K562 (cell line): ENCODE measurements at regions not wholly inside any gene's neighbourhood (a gene's known extent, or its start where the extent isn't known, plus 50 kb on each side); places are given as distances from the start of the nearest gene placed in this dataset.

Experiments
- C11orf30 ChIP-seq: fragments of 450-650 bp; IDR thresholded peaks from 2 replicates; pipeline ENCODE4 v1.6.1; 2016; ENCODE audit warnings: low read depth, mild to moderate bottlenecking
- CBX2 ChIP-seq: fragments of 200-600 bp; sonication (generic); IDR thresholded peaks from one replicate; pipeline ENCODE4 v1.6.1; 2012; ENCODE audit warnings: mild to moderate bottlenecking, low read length, inconsistent platforms; ENCODE audit not compliant: insufficient read depth, poor library complexity, severe bottlenecking
- CCAR2 ChIP-seq: fragments of 200-400 bp; formaldehyde crosslinking; IDR thresholded peaks from 2 replicates; pipeline ENCODE4 v1.6.1; 2017; ENCODE audit warnings: mild to moderate bottlenecking, low read depth, low read length
- EP300 ChIP-seq: IDR thresholded peaks from 2 replicates; pipeline ENCODE4 v1.6.1; 2012; ENCODE audit warnings: low read length, improper control_type of control experiment
- JUNB ChIP-seq: fragments of 450-650 bp; formaldehyde crosslinking; conservative IDR thresholded peaks from 2 replicates; pipeline ENCODE4 v1.4.0; 2020; ENCODE audit warnings: mild to moderate bottlenecking
- MTF1 ChIP-seq: fragments of 250-450 bp; sonication (Bioruptor Pico); IDR thresholded peaks from 2 replicates; pipeline ENCODE4 v1.9.0; 2021; ENCODE audit warnings: moderate library complexity, mild to moderate bottlenecking, inconsistent platforms, borderline replicate concordance
- NFIC ChIP-seq: fragments of 450-650 bp; IDR thresholded peaks from 2 replicates; pipeline ENCODE4 v1.6.1; 2017; ENCODE audit warnings: mild to moderate bottlenecking, inconsistent platforms
- RFX5 ChIP-seq: IDR thresholded peaks from 2 replicates; pipeline ENCODE4 v1.6.1; 2011; ENCODE audit warnings: low read depth, mild to moderate bottlenecking, improper control_type of control experiment, low read length
- SOX6 ChIP-seq: fragments of 450-650 bp; IDR thresholded peaks from 2 replicates; pipeline ENCODE4 v1.6.1; 2014; ENCODE audit warnings: mild to moderate bottlenecking
- ZNF232 ChIP-seq: sonication (generic); formaldehyde crosslinking; IDR thresholded peaks from 2 replicates; pipeline ENCODE4 v1.8.0; 2022; ENCODE audit warnings: mild to moderate bottlenecking, missing genetic modification reagents
- TF ChIP-seq, protein P1 (sequence below): IDR thresholded peaks from 3 replicates; pipeline ENCODE4 v1.6.1; 2011; ENCODE audit warnings: borderline replicate concordance, mild to moderate bottlenecking, moderate library complexity; ENCODE audit not compliant: insufficient read length; ENCODE audit errors: extremely low read depth
- TF ChIP-seq, protein P2 (sequence below): fragments of 450-650 bp; conservative IDR thresholded peaks from 2 replicates; pipeline ENCODE4 v1.6.1; 2016; ENCODE audit warnings: missing genetic modification characterization, low read depth, mild to moderate bottlenecking, control low read depth, missing compliant biosample characterization

DNA sequence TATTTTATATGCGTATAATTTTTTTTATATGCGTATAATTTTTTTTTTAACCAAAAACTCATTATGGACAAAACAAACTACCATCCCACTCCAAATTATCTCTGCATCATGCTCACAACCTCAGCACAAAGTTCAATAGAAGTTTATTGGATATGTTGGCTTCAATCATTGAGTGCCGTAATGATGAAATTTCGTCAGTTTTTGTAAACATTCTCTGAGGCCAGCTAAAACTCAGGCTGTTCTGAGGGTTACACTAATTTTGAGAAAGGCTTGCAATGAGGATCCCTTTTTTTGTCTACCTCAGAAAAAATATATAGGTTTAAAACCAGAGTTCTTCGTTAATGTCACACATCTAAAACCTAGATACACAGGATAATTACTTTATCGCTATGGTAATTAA lies 1253.2 kb downstream of the EFNA5 start:
- no peak for TF ChIP-seq ZNF232 (CRISPR knock-in tag)
- TF ChIP-seq C11orf30 = no peak
- no peak for TF ChIP-seq EP300
- no peak for TF ChIP-seq CCAR2
- no peak for TF ChIP-seq JUNB (CRISPR knock-in tag)
- TF ChIP-seq RFX5 = no peak
- TF ChIP-seq, protein P1, sequence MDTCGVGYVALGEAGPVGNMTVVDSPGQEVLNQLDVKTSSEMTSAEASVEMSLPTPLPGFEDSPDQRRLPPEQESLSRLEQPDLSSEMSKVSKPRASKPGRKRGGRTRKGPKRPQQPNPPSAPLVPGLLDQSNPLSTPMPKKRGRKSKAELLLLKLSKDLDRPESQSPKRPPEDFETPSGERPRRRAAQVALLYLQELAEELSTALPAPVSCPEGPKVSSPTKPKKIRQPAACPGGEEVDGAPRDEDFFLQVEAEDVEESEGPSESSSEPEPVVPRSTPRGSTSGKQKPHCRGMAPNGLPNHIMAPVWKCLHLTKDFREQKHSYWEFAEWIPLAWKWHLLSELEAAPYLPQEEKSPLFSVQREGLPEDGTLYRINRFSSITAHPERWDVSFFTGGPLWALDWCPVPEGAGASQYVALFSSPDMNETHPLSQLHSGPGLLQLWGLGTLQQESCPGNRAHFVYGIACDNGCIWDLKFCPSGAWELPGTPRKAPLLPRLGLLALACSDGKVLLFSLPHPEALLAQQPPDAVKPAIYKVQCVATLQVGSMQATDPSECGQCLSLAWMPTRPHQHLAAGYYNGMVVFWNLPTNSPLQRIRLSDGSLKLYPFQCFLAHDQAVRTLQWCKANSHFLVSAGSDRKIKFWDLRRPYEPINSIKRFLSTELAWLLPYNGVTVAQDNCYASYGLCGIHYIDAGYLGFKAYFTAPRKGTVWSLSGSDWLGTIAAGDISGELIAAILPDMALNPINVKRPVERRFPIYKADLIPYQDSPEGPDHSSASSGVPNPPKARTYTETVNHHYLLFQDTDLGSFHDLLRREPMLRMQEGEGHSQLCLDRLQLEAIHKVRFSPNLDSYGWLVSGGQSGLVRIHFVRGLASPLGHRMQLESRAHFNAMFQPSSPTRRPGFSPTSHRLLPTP = no peak
- TF ChIP-seq, protein P2, sequence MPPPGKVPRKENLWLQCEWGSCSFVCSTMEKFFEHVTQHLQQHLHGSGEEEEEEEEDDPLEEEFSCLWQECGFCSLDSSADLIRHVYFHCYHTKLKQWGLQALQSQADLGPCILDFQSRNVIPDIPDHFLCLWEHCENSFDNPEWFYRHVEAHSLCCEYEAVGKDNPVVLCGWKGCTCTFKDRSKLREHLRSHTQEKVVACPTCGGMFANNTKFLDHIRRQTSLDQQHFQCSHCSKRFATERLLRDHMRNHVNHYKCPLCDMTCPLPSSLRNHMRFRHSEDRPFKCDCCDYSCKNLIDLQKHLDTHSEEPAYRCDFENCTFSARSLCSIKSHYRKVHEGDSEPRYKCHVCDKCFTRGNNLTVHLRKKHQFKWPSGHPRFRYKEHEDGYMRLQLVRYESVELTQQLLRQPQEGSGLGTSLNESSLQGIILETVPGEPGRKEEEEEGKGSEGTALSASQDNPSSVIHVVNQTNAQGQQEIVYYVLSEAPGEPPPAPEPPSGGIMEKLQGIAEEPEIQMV (tag) = no peak
- TF ChIP-seq MTF1 (CRISPR knock-in tag) = no peak
- no peak for TF ChIP-seq NFIC
- no peak for TF ChIP-seq SOX6
- TF ChIP-seq CBX2 = no peak
